IPS-20b (cell line): ENCODE measurements at regions not wholly inside any gene's neighbourhood (a gene's known extent, or its start where the extent isn't known, plus 50 kb on each side); places are given as distances from the start of the nearest gene placed in this dataset.

Experiments used
- H3K27ac ChIP-seq: one replicate; pipeline ENCODE4 v1.5.1; 2013; ENCODE audit warnings: low read length
- H3K27me3 ChIP-seq: 2 replicates; pipeline ENCODE4 v1.6.1; 2013; ENCODE audit warnings: mild to moderate bottlenecking, low read length, inconsistent platforms; ENCODE audit not compliant: insufficient read depth
- H3K36me3 ChIP-seq: 2 replicates; pipeline ENCODE4 v1.6.1; 2013; ENCODE audit warnings: low read depth, mild to moderate bottlenecking, inconsistent platforms, low read length, moderate library complexity; ENCODE audit not compliant: insufficient read depth
- H3K4me1 ChIP-seq: 2 replicates; pipeline ENCODE4 v1.6.1; 2013; ENCODE audit warnings: mild to moderate bottlenecking, control low read depth, inconsistent platforms, low read length, moderate library complexity; ENCODE audit not compliant: insufficient read depth
- H3K4me3 ChIP-seq: 2 replicates; pipeline ENCODE4 v1.5.1; 2013; ENCODE audit warnings: mild to moderate bottlenecking, low read length, inconsistent platforms
- H3K9ac ChIP-seq: 2 replicates; pipeline ENCODE4 v1.6.1; 2013; ENCODE audit warnings: low read depth, mild to moderate bottlenecking, inconsistent platforms, low read length, moderate library complexity
- H3K9me3 ChIP-seq: 2 replicates; pipeline ENCODE4 v1.6.1; 2013; ENCODE audit warnings: mild to moderate bottlenecking, low read depth, low read length, inconsistent platforms; ENCODE audit not compliant: insufficient read depth

DNA sequence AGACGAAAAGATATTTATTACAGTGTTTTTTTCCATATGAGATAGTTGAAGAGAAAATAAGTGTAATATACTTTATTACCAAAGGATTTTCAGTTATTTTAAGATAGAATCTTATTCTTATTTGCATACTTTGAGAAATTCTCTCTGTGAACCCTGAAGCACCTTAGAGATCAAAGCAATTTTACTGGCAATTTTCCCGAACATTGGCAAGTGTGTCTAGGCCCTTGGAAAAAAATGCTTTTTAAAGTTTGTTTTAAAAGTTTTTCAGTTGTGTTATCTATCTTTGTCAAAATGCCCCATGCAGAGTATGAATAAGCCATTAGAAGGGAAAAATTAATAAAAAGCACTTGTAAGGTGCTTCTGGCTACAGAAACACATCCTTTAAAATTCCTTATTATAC is 276.8 kb upstream of the HSF2 start:
- Histone ChIP-seq H3K4me1 (no peaks in the 10 kb centered on the region), H3K9me3 (no peaks in the 10 kb centered on the region), H3K36me3 (no peaks in the 10 kb centered on the region), H3K4me3 (no peak overlapping the region), H3K9ac (no peak overlapping the region), H3K27me3 (no peaks in the 10 kb centered on the region), H3K27ac (no peak overlapping the region)

DNA sequence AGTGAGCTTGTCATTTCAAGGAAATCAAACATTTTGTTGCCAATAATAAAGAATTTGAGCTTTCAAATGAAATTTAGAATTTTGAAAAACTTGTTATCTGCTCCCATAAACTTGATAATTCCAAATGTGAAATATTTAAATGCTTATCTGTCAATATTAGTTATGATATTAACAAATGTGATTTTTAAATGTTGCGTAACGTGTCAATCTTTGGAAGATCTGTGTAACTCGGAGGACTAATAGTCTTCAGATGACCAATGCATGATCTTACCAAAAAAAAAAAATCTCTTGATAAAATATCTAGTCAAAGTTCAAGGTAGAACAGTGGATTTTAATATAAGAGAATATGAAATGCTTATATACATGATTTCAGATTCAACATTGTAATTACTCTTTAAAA is 274.5 kb upstream of the HSF2 start:
- no peaks in the 10 kb centered on the region for H3K27me3 ChIP-seq
- no peaks in the 10 kb centered on the region for H3K9me3 ChIP-seq
- H3K4me3 ChIP-seq: no peak overlapping the region
- H3K4me1 ChIP-seq: no peaks in the 10 kb centered on the region
- no peak overlapping the region for H3K9ac ChIP-seq
- H3K27ac ChIP-seq: no peak overlapping the region
- no peaks in the 10 kb centered on the region for H3K36me3 ChIP-seq

DNA sequence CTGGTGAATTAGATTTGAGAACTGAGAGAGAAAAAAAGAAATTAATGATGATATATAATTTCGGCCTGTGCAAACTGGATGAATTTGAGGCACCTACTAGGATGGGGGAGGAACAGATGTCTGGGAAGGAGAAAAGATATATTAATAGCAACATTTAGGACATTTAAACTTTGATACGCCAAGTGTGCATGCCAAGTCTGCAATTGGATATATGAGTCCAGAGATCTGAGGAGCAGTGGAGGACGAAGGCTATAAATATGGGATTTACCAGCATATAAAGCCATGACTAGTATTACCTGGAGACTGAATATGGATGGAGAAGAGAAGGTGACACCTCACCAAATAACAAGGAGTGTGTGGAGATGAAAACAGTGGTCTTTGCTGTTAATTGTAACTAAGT is 272.6 kb upstream of the HSF2 start:
- Histone ChIP-seq H3K36me3 (no peaks in the 10 kb centered on the region), H3K27ac (no peak overlapping the region), H3K9ac (no peak overlapping the region), H3K27me3 (no peaks in the 10 kb centered on the region), H3K4me3 (no peak overlapping the region), H3K9me3 (no peaks in the 10 kb centered on the region), H3K4me1 (no peaks in the 10 kb centered on the region)

- H3K27me3 ChIP-seq: no peaks in the 10 kb centered on the region
- H3K9ac ChIP-seq: no peak overlapping the region
- H3K9me3 ChIP-seq: no peaks in the 10 kb centered on the region
- no peak overlapping the region for H3K27ac ChIP-seq
- no peaks in the 10 kb centered on the region for H3K4me1 ChIP-seq
- no peaks in the 10 kb centered on the region for H3K36me3 ChIP-seq
- no peak overlapping the region for H3K4me3 ChIP-seq
These were observed 271.0 kb upstream of the HSF2 start for GRCh38 chr6:122128445-122128844.

DNA sequence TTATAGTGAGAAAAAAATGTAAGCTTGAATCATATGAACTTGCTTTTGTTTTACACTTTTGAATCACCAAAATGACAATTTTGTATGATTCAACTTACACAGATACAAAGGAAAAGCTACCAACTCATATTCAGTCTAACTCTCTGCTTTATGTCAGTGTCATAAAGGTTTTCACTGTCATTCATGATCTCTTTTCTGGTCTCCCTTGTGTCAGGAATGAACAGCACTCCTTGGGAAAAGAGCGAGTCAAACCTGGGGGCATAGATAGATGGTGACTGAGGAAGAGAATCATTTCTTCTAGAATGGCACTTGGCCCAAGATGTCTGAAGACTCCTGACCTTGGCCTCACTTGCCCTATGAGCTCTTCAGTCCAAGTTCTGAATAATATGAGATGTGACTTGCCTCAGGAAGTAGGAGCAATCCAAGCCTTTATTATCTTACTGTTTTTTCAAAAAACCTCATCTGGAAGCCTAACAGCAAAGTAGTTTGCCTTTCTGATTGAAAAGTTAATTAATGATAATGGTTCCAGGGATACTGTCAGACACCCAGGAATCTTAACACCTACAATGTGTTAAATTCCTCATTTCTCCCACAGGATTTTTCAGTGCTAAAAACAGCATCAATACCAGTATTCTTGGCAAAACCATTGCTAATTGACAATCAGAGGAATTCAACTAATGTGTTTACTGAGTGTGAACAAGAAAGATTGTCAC is 270.0 kb upstream of the HSF2 start:
- Histone ChIP-seq H3K9ac (no peak overlapping the region), H3K9me3 (no peaks in the 10 kb centered on the region), H3K27ac (no peak overlapping the region), H3K4me1 (no peaks in the 10 kb centered on the region), H3K36me3 (no peaks in the 10 kb centered on the region), H3K4me3 (no peak overlapping the region), H3K27me3 (no peaks in the 10 kb centered on the region)

GRCh38 chr6:122130026-122130348 is 269.5 kb upstream of the HSF2 start:
- no peak overlapping the region for H3K9ac ChIP-seq
- no peaks in the 10 kb centered on the region for H3K36me3 ChIP-seq
- no peak overlapping the region for H3K27ac ChIP-seq
- no peak overlapping the region for H3K4me3 ChIP-seq
- H3K9me3 ChIP-seq: no peaks in the 10 kb centered on the region
- H3K27me3 ChIP-seq: no peaks in the 10 kb centered on the region
- no peaks in the 10 kb centered on the region for H3K4me1 ChIP-seq

DNA sequence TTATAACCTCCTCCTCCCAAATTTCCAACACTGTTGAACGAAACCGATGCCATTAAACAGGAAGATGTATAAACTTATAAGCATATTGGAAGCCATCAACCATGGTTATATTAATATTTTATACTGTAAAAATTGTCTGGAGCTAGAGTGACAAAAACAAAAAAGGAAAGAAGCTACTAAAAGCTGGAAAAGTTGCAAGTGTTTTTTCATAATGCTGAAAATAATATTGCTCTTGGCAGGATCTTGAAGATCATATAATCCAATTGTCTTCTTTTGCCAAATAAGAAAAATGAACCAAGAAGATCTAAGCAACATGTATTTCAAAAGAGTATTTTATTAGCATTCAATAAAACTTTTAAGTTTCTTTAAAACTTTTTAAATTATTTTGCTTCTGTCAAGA is 268.9 kb upstream of the HSF2 start:
- no peaks in the 10 kb centered on the region for H3K9me3 ChIP-seq
- H3K4me1 ChIP-seq: no peaks in the 10 kb centered on the region
- H3K36me3 ChIP-seq: no peaks in the 10 kb centered on the region
- no peak overlapping the region for H3K4me3 ChIP-seq
- H3K9ac ChIP-seq: no peak overlapping the region
- H3K27ac ChIP-seq: no peak overlapping the region
- H3K27me3 ChIP-seq: no peaks in the 10 kb centered on the region

DNA sequence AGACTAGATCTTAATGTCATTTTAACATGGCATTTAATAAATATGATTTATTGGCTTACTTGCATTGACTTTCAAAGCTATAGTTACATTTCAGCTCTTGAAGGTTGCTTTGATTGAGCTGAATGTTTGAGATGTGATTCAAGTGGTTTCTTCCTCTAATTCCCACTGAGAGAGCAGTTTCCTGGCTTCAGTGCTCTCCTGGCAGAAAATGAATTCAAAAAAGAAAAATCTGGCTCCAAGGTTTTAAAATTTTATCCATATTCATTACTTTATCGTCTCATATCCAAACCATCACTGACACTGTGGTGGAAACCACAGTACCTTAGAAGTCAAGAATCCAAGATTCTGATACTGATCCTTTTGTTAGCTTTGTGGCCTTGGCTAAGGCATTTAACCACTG is 263.1 kb upstream of the HSF2 start:
- Histone ChIP-seq H3K9ac (no peak overlapping the region), H3K9me3 (no peaks in the 10 kb centered on the region), H3K36me3 (no peaks in the 10 kb centered on the region), H3K27ac (no peak overlapping the region), H3K27me3 (no peaks in the 10 kb centered on the region), H3K4me3 (no peak overlapping the region), H3K4me1 (no peaks in the 10 kb centered on the region)

- no peaks in the 10 kb centered on the region for H3K27me3 ChIP-seq
- no peaks in the 10 kb centered on the region for H3K9me3 ChIP-seq
- no peaks in the 10 kb centered on the region for H3K4me1 ChIP-seq
These were observed 259.4 kb upstream of the HSF2 start for GRCh38 chr6:122140031-122140430.

DNA sequence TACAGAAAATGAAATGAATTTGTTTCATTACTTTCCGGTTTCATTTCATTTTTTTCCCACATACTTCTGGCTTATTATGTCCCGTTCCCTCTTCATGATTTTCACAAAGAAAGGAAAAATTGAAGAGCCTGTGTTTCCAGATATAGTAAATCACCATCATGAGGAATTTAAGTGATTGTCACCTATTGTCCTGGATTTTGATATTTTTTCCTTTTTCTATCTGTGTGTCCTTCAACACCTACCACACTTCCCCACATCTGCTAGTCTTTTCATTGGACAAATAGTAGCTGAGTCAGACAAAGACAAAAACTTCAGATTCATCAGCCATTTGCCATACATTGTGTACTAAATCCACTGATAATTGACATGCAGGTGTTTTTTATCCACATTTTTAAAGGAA is 258.2 kb upstream of the HSF2 start:
- Histone ChIP-seq H3K9ac (no peak overlapping the region), H3K9me3 (no peaks in the 10 kb centered on the region), H3K27me3 (no peaks in the 10 kb centered on the region), H3K36me3 (no peaks in the 10 kb centered on the region), H3K4me3 (no peak overlapping the region), H3K4me1 (no peaks in the 10 kb centered on the region), H3K27ac (no peak overlapping the region)

More at GRCh38 chr6:122140031-122140430, 259.4 kb upstream of the HSF2 start:
- Histone ChIP-seq H3K36me3 (no peaks in the 10 kb centered on the region), H3K4me3 (no peak overlapping the region), H3K9ac (no peak overlapping the region), H3K27ac (no peak overlapping the region)

DNA sequence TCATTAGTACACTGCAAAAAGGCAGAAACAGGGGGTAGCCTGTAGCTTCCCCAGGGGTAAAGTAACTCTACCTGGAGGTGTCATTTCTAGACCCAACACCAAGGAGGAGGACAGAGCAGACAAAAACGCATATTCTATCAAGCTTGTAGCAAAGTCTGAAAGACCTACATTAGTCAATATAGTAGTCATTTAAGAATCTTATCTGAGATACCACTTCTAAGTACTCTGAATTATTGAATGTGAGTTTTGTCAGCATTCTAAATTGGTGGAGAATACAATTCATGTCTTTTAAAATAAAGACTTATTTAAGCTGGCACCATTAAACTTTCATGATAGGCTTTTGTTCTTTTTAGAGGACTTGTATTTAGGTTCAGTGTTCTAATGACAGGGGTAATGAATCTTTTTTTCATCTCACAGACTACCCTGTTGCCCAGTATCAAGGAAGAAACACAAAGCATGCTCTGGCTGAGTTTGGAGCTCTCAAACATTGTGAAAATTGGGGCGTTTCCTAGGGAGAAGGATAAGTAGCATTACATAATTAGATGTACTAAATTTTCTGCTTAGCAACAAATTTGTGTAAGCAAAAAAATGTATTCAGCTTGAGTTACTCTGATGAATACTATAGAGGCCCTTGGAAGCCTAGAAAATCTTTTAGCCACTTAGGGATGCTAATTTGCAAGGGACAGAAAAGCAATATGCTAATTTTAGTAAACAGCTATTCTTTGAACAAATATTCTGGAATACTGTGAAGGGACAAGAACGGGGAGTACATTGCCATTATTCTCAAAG is 255.4 kb upstream of the HSF2 start:
- Histone ChIP-seq H3K36me3 (no peaks in the 10 kb centered on the region), H3K27me3 (no peaks in the 10 kb centered on the region), H3K9ac (no peak overlapping the region), H3K9me3 (no peaks in the 10 kb centered on the region), H3K4me1 (no peaks in the 10 kb centered on the region), H3K27ac (no peak overlapping the region), H3K4me3 (no peak overlapping the region)

DNA sequence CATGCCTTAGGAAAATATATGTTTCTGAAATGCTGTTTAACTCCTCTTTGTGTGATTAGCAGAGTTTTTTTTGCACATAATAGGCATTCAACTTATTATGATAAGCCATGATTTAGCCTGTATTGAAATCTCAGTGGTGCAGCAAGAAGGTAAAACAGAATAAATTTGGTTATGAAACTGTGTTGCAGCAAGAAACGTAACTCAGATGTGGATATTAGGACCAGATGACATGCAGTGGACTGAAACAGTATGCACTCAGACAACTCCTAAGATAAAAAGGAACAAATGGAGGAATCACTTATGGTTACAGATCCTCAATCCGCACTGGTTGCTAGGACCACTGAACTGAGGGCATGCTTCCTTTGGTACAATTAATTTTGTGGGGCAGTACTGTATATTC is 254.2 kb upstream of the HSF2 start:
- Histone ChIP-seq H3K9ac (no peak overlapping the region), H3K4me3 (no peak overlapping the region), H3K27me3 (no peaks in the 10 kb centered on the region), H3K4me1 (no peaks in the 10 kb centered on the region), H3K9me3 (no peaks in the 10 kb centered on the region), H3K36me3 (no peaks in the 10 kb centered on the region), H3K27ac (no peak overlapping the region)
